HUES64 (cell line): ENCODE measurements at regions not wholly inside any gene's neighbourhood (a gene's known extent, or its start where the extent isn't known, plus 50 kb on each side); places are given as distances from the start of the nearest gene placed in this dataset.

Experiments
- H3K27ac ChIP-seq: 2 replicates; pipeline ENCODE4 v1.7.0; 2013; ENCODE audit warnings: low read depth, low read length, inconsistent platforms
- H3K27me3 ChIP-seq: 2 replicates; pipeline ENCODE4 v1.6.1; 2013; ENCODE audit warnings: mild to moderate bottlenecking, low read length; ENCODE audit not compliant: insufficient read depth
- H3K36me3 ChIP-seq: 2 replicates; pipeline ENCODE4 v1.6.1; 2013; ENCODE audit warnings: mild to moderate bottlenecking, low read length; ENCODE audit not compliant: insufficient read depth
- H3K4me1 ChIP-seq: 2 replicates; pipeline ENCODE4 v1.6.1; 2013; ENCODE audit warnings: mild to moderate bottlenecking, low read length, moderate library complexity; ENCODE audit not compliant: insufficient read depth
- H3K4me3 ChIP-seq: 2 replicates; pipeline ENCODE4 v1.5.1; 2013; ENCODE audit warnings: mild to moderate bottlenecking, low read length, moderate library complexity
- H3K9ac ChIP-seq: 2 replicates; pipeline ENCODE4 v1.6.1; 2013; ENCODE audit warnings: mild to moderate bottlenecking, low read depth, low read length
- H3K9me3 ChIP-seq: 2 replicates; pipeline ENCODE4 v1.6.1; 2013; ENCODE audit warnings: low read depth, low read length; ENCODE audit not compliant: insufficient read depth
- WGBS: fragments of 150-250, 120-280 bp; methylation state at CpG from one replicate; pipeline ENCODE4 v1.1.7; 2013; ENCODE audit warnings: missing lambda C conversion rate; 5-methylcytosine and 5-hydroxymethylcytosine counted together

- no peaks in the 10 kb centered on the region for H3K36me3 ChIP-seq
- H3K4me1 ChIP-seq = peaks cover 9% of the 10 kb centered on the region; the same call in 1 of the 2 replicates
- H3K27ac ChIP-seq = no peak overlapping the region
- no peaks in the 10 kb centered on the region for H3K9me3 ChIP-seq
- no peaks in the 10 kb centered on the region for H3K27me3 ChIP-seq
- no peak overlapping the region for H3K4me3 ChIP-seq
- WGBS = 91% methylated on average over 5 of the region's 5 CpGs
- H3K9ac ChIP-seq = no peak overlapping the region
Measured at GRCh38 chr16:50857881-50858280, 116.0 kb downstream of the CYLD start.

- H3K4me1 ChIP-seq = peaks cover 6% of the 10 kb centered on the region; the same call in 1 of the 2 replicates
- no peak overlapping the region for H3K9ac ChIP-seq
- no peaks in the 10 kb centered on the region for H3K36me3 ChIP-seq
- H3K4me3 ChIP-seq = no peak overlapping the region
- H3K27ac ChIP-seq = no peak overlapping the region
- H3K9me3 ChIP-seq = no peaks in the 10 kb centered on the region
- 79% methylated on average over 2 of the region's 2 CpGs for WGBS
- no peaks in the 10 kb centered on the region for H3K27me3 ChIP-seq
Measured at GRCh38 chr16:50856991-50857390, 115.1 kb downstream of the CYLD start.

GRCh38 chr16:50853329-50853728, 111.4 kb downstream of the CYLD start:
- 93% methylated on average over 1 of the region's 1 CpG for WGBS
- H3K27me3 ChIP-seq = no peaks in the 10 kb centered on the region
- H3K4me1 ChIP-seq = no peaks in the 10 kb centered on the region

More at GRCh38 chr16:50853329-50853728, 111.4 kb downstream of the CYLD start:
- H3K36me3 ChIP-seq = no peaks in the 10 kb centered on the region
- no peaks in the 10 kb centered on the region for H3K9me3 ChIP-seq
- H3K4me3 ChIP-seq = no peak overlapping the region
- H3K27ac ChIP-seq = no peak overlapping the region
- no peak overlapping the region for H3K9ac ChIP-seq
